ENCODE measurements at regions not wholly inside any gene's neighbourhood (a gene's known extent, or its start where the extent isn't known, plus 50 kb on each side); places are given as distances from the start of the nearest gene placed in this dataset.

GRCh38 chr4:156439576-156440200, 486.0 kb upstream of the CTSO start:
- no peak for TF ChIP-seq CTCF (IDR thresholded peaks at IDR 0.05)
- peaks cover 4% of the 10 kb centered on the region for H3K27me3 Mint-ChIP-seq (ENCODE audit: low read depth, poor library complexity)
- no peaks in the 10 kb centered on the region for H3K36me3 Mint-ChIP-seq (ENCODE audit: low read depth)
- no peak for DNase-seq
- no peak overlapping the region for H3K4me3 Mint-ChIP-seq
- peaks cover 9% of the 10 kb centered on the region for H3K4me1 Mint-ChIP-seq
- H3K9me3 Mint-ChIP-seq: peaks cover 4% of the 10 kb centered on the region
- no peak overlapping the region for H3K27ac Mint-ChIP-seq

GRCh38 chr4:156437666-156438065, 484.0 kb upstream of the CTSO start:
- Mint-ChIP-seq H3K4me1 (peaks cover 9% of the 10 kb centered on the region), H3K36me3 (ENCODE audit: low read depth) (no peaks in the 10 kb centered on the region), H3K27me3 (ENCODE audit: low read depth, poor library complexity) (peaks cover 4% of the 10 kb centered on the region), H3K9me3 (no peaks in the 10 kb centered on the region), H3K27ac (peak overlapping the region; percentile 24), H3K4me3 (no peak overlapping the region)
- no peak for TF ChIP-seq CTCF (IDR thresholded peaks at IDR 0.05)
- DNase-seq: no peak

- H3K9me3 Mint-ChIP-seq: peaks cover 6% of the 10 kb centered on the region
- H3K4me3 Mint-ChIP-seq: no peak overlapping the region
- H3K27me3 Mint-ChIP-seq (ENCODE audit: low read depth, poor library complexity): no peaks in the 10 kb centered on the region
- no peak for TF ChIP-seq CTCF (IDR thresholded peaks at IDR 0.05)
- H3K27ac Mint-ChIP-seq: no peak overlapping the region
- DNase-seq: no peak
- peaks cover 6% of the 10 kb centered on the region for H3K36me3 Mint-ChIP-seq (ENCODE audit: low read depth)
- H3K4me1 Mint-ChIP-seq: peaks cover 18% of the 10 kb centered on the region
Observed at GRCh38 chr4:156422576-156422975, 468.9 kb upstream of the CTSO start.

GRCh38 chr4:156420623-156421022, 467.0 kb upstream of the CTSO start:
- H3K36me3 Mint-ChIP-seq (ENCODE audit: low read depth): peaks cover 18% of the 10 kb centered on the region
- DNase-seq: no peak
- no peaks in the 10 kb centered on the region for H3K27me3 Mint-ChIP-seq (ENCODE audit: low read depth, poor library complexity)
- H3K4me1 Mint-ChIP-seq: peaks cover 18% of the 10 kb centered on the region
- TF ChIP-seq CTCF (IDR thresholded peaks at IDR 0.05): no peak
- peaks cover 22% of the 10 kb centered on the region for H3K9me3 Mint-ChIP-seq
- H3K4me3 Mint-ChIP-seq: no peak overlapping the region
- peak overlapping the region; percentile 28 for H3K27ac Mint-ChIP-seq

- Mint-ChIP-seq H3K9me3 (peaks cover 26% of the 10 kb centered on the region), H3K27ac (peak overlapping the region; percentile 23), H3K4me3 (no peak overlapping the region), H3K27me3 (ENCODE audit: low read depth, poor library complexity) (no peaks in the 10 kb centered on the region), H3K4me1 (peaks cover 19% of the 10 kb centered on the region), H3K36me3 (ENCODE audit: low read depth) (peaks cover 21% of the 10 kb centered on the region)
- DNase-seq: no peak
- no peak for TF ChIP-seq CTCF (IDR thresholded peaks at IDR 0.05)
Observed at GRCh38 chr4:156419080-156419685, 465.5 kb upstream of the CTSO start.

GRCh38 chr4:156414406-156414805, 460.7 kb upstream of the CTSO start:
- Mint-ChIP-seq H3K4me1 (peaks cover 17% of the 10 kb centered on the region), H3K36me3 (ENCODE audit: low read depth) (peaks cover 27% of the 10 kb centered on the region), H3K4me3 (no peak overlapping the region), H3K9me3 (peaks cover 33% of the 10 kb centered on the region), H3K27me3 (ENCODE audit: low read depth, poor library complexity) (no peaks in the 10 kb centered on the region), H3K27ac (no peak overlapping the region)
- TF ChIP-seq CTCF (IDR thresholded peaks at IDR 0.05): no peak
- DNase-seq: no peak
